ENCODE measurements at regions not wholly inside any gene's neighbourhood (a gene's known extent, or its start where the extent isn't known, plus 50 kb on each side); places are given as distances from the start of the nearest gene placed in this dataset.

DNA sequence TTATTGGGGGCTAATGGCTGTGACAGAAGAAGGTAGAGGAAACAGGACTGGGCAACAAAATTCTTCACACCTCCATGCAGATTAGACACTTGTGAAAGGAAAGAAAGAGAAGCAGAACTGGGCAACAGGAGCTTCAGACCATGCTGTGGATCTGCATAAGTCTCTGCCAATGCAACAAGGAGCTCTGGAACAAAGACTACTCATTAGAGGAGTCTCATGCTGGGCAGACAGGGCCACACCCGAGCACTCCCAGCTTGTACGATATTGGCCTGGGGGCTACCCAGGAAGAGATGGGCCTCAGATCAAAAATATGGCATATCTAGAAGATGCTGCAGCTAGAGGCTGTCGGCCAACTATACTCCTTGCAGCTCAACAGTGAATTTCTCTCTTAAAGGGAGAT is 105.2 kb downstream of the ZFY start:
- no peak for TF ChIP-seq POLR2A (IDR thresholded peaks at IDR 0.05; ENCODE audit: low read length)
- no peak for TF ChIP-seq GATA1 (IDR thresholded peaks at IDR 0.05; ENCODE audit: low read depth, low read length)

All from erythroblast (primary cell).